ENCODE measurements at regions not wholly inside any gene's neighbourhood (a gene's known extent, or its start where the extent isn't known, plus 50 kb on each side); places are given as distances from the start of the nearest gene placed in this dataset.

DNA sequence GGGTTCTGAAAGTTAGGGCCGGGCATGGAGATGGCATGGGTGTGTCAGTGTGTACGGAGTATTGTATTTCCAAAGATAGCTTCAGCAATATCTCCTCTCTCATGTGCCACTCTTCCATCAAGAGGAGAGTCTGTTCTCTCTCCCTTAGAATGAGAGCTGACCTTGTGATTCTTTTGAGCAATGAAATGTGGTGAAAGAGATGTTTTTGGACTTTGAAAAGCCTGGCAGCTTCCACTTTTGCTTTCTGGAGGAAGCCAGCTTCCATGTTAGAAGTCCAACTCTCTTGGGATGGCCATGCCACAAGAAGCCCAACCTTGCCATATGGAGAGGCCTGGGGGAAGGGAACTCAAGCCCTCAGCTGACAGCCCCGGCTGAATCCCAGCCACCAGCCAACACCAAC lies 72.4 kb upstream of the GZMB start:
- TF ChIP-seq EZH2phosphoT487 (conservative IDR thresholded peaks at IDR 0.05; ENCODE audit: low read length) (no peak), CTCF (IDR thresholded peaks at IDR 0.05; ENCODE audit: insufficient read depth, low read length, poor library complexity, severe bottlenecking) (no peak)

DNA sequence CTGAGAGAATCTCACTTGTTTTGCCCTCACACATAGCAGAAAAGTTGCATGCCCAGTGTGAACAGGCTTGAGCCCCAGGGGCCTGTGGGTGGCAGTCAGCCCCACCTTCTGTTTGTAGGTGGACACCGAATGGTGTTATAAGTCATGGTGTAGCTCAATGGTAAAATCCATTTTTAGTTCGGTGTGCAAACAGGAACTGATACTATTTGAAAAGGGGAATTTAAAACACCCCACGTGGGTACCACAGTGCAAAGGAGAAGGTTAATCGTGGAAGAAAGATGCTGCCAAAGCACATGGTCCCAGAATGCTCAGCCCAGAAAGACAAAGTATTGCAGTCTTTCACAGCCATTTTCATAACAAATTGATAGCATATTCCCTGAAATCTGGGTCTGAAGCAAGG lies 71.8 kb upstream of the GZMB start:
- Histone ChIP-seq H3K4me3 (ENCODE audit: insufficient read depth, low read length, poor library complexity, severe bottlenecking) (no peak overlapping the region), H3K27ac (ENCODE audit: low read depth, low read length) (no peak overlapping the region), H3K4me2 (ENCODE audit: low read depth, low read length, poor library complexity, severe bottlenecking) (no peak overlapping the region), H3K9me2 (replicated peaks; ENCODE audit: insufficient read depth, low read length) (no peaks in the 10 kb centered on the region), H3K27me3 (ENCODE audit: low read length) (no peaks in the 10 kb centered on the region), H3K9ac (ENCODE audit: low read length) (no peak overlapping the region), H4K20me1 (ENCODE audit: low read depth, low read length) (no peaks in the 10 kb centered on the region), H3K9me3 (ENCODE audit: insufficient read depth, low read length) (no peaks in the 10 kb centered on the region), H2AFZ (ENCODE audit: low read depth, low read length, severe bottlenecking) (no peak overlapping the region), H3K36me3 (ENCODE audit: low read length) (no peaks in the 10 kb centered on the region), H3F3A (ENCODE audit: insufficient read depth) (no peaks in the 10 kb centered on the region), H3K79me2 (ENCODE audit: insufficient read depth, low read length) (no peaks in the 10 kb centered on the region)
- TF ChIP-seq CTCF (IDR thresholded peaks at IDR 0.05; ENCODE audit: insufficient read depth, low read length, poor library complexity, severe bottlenecking) (no peak), EZH2phosphoT487 (conservative IDR thresholded peaks at IDR 0.05; ENCODE audit: low read length) (no peak)

More for the DNA sequence above, 72.4 kb upstream of the GZMB start:
- Histone ChIP-seq H3K9me3 (ENCODE audit: insufficient read depth, low read length) (no peaks in the 10 kb centered on the region), H3K36me3 (ENCODE audit: low read length) (no peaks in the 10 kb centered on the region), H3K79me2 (ENCODE audit: insufficient read depth, low read length) (no peaks in the 10 kb centered on the region), H3K4me2 (ENCODE audit: low read depth, low read length, poor library complexity, severe bottlenecking) (no peak overlapping the region), H3K9me2 (replicated peaks; ENCODE audit: insufficient read depth, low read length) (no peaks in the 10 kb centered on the region), H3K27ac (ENCODE audit: low read depth, low read length) (no peak overlapping the region), H4K20me1 (ENCODE audit: low read depth, low read length) (no peaks in the 10 kb centered on the region), H3F3A (ENCODE audit: insufficient read depth) (no peaks in the 10 kb centered on the region), H2AFZ (ENCODE audit: low read depth, low read length, severe bottlenecking) (no peak overlapping the region), H3K9ac (ENCODE audit: low read length) (no peak overlapping the region), H3K4me3 (ENCODE audit: insufficient read depth, low read length, poor library complexity, severe bottlenecking) (no peak overlapping the region), H3K27me3 (ENCODE audit: low read length) (no peaks in the 10 kb centered on the region)

DNA sequence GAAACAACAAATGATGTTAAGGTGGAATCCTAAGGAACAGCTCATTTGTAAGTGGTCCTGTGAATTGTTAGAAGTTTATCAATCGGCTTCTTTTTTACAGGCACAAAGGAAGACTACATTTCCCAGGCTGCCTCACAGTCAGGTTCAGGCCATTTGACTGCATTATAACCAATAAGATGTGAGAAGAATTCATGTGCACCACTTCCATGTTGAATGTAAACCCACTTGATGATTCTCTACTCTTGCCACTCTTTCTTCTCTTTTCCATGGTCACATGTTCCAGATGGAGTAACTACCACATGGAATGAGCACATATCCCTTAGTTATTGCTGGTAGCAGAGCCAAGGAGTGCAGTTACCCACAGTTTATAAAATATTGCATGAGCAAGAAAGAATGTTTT lies 67.1 kb upstream of the GZMB start:
- no peaks in the 10 kb centered on the region for H3K9me2 ChIP-seq (replicated peaks; ENCODE audit: insufficient read depth, low read length)
- no peaks in the 10 kb centered on the region for H3F3A ChIP-seq (ENCODE audit: insufficient read depth)
- no peak overlapping the region for H3K4me3 ChIP-seq (ENCODE audit: insufficient read depth, low read length, poor library complexity, severe bottlenecking)
- H3K9me3 ChIP-seq (ENCODE audit: insufficient read depth, low read length): no peaks in the 10 kb centered on the region
- H3K36me3 ChIP-seq (ENCODE audit: low read length): no peaks in the 10 kb centered on the region
- TF ChIP-seq CTCF (IDR thresholded peaks at IDR 0.05; ENCODE audit: insufficient read depth, low read length, poor library complexity, severe bottlenecking): no peak
- H3K27me3 ChIP-seq (ENCODE audit: low read length): no peaks in the 10 kb centered on the region
- H4K20me1 ChIP-seq (ENCODE audit: low read depth, low read length): no peaks in the 10 kb centered on the region
- H2AFZ ChIP-seq (ENCODE audit: low read depth, low read length, severe bottlenecking): no peak overlapping the region
- no peak overlapping the region for H3K4me2 ChIP-seq (ENCODE audit: low read depth, low read length, poor library complexity, severe bottlenecking)
- H3K27ac ChIP-seq (ENCODE audit: low read depth, low read length): no peak overlapping the region
- no peak overlapping the region for H3K9ac ChIP-seq (ENCODE audit: low read length)
- no peaks in the 10 kb centered on the region for H3K79me2 ChIP-seq (ENCODE audit: insufficient read depth, low read length)

GRCh38 chr14:24700511-24700910 lies 66.5 kb upstream of the GZMB start:
- H3K9me2 ChIP-seq (replicated peaks; ENCODE audit: insufficient read depth, low read length): no peaks in the 10 kb centered on the region
- no peaks in the 10 kb centered on the region for H3K27me3 ChIP-seq (ENCODE audit: low read length)
- no peak overlapping the region for H3K4me3 ChIP-seq (ENCODE audit: insufficient read depth, low read length, poor library complexity, severe bottlenecking)
- no peaks in the 10 kb centered on the region for H3K79me2 ChIP-seq (ENCODE audit: insufficient read depth, low read length)
- H3K36me3 ChIP-seq (ENCODE audit: low read length): no peaks in the 10 kb centered on the region
- no peak overlapping the region for H3K4me2 ChIP-seq (ENCODE audit: low read depth, low read length, poor library complexity, severe bottlenecking)
- H3K27ac ChIP-seq (ENCODE audit: low read depth, low read length): no peak overlapping the region
- no peaks in the 10 kb centered on the region for H3F3A ChIP-seq (ENCODE audit: insufficient read depth)
- no peaks in the 10 kb centered on the region for H3K9me3 ChIP-seq (ENCODE audit: insufficient read depth, low read length)
- H2AFZ ChIP-seq (ENCODE audit: low read depth, low read length, severe bottlenecking): no peak overlapping the region
- H4K20me1 ChIP-seq (ENCODE audit: low read depth, low read length): no peaks in the 10 kb centered on the region
- no peak overlapping the region for H3K9ac ChIP-seq (ENCODE audit: low read length)
- no peak for TF ChIP-seq EZH2phosphoT487 (conservative IDR thresholded peaks at IDR 0.05; ENCODE audit: low read length)
- no peak for TF ChIP-seq CTCF (IDR thresholded peaks at IDR 0.05; ENCODE audit: insufficient read depth, low read length, poor library complexity, severe bottlenecking)
